GM21367 (cell line): ENCODE measurements at regions not wholly inside any gene's neighbourhood (a gene's known extent, or its start where the extent isn't known, plus 50 kb on each side); places are given as distances from the start of the nearest gene placed in this dataset.
A peak's percentile ranks its signal among the peaks of the same experiment; 100 is the strongest.

Source experiments
- ATAC-seq: cut with Tn5 transposase; IDR thresholded peaks from one replicate; pipeline ENCODE4 v1.9.1; 2021; ENCODE audit not compliant: unreplicated experiment

DNA sequence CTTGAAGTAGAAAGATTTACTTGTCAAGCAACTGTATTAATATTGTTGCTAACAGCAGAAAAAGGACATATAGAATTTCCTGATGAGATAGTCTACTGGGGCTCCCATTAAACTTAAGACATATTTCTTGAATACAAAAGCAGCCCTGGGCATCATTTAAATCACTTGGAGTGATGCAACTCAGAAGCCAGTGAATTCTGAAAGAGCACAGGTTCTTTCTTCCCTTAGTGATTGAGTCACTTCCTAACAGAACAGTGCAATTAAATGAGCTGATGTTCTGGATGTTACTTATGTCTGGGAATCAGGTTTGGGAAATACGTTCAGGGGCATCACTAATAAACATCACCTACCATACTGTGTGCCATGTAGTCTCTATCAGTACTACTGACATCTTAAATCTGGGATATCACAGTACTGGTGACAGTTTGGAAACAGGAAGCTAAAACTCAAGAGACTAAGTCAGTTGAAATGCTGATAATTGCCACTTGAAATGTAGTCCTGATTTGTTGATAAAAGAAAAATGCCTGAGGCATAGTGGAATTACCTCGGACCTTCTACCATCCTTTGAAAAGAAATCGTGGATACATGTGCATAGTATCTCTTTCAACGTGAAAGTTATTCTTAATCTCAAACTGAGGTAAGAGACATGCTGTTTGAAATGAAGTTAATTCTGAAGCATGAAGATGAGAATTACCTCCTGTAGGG lies 249.2 kb upstream of the GPRIN3 start:
- ATAC-seq: no peak

DNA sequence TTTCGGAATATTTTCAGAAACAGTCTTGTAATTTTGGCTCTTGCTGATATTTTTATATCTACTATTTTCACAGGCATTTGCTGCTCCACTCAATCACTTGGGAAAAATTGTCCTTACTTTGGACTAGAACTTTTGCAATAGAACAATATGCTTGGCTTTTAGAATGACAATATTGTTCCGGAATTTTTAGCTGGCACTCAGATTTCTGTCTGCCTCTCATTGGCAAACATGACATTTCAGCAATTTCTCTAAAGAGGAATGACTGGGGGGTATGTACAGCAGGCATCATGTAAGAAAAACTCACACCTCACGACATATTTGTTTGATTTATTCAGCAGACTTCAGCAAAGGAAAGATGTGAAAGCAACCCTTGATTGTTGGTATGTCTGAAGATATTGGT lies 243.6 kb upstream of the GPRIN3 start:
- ATAC-seq: no peak

DNA sequence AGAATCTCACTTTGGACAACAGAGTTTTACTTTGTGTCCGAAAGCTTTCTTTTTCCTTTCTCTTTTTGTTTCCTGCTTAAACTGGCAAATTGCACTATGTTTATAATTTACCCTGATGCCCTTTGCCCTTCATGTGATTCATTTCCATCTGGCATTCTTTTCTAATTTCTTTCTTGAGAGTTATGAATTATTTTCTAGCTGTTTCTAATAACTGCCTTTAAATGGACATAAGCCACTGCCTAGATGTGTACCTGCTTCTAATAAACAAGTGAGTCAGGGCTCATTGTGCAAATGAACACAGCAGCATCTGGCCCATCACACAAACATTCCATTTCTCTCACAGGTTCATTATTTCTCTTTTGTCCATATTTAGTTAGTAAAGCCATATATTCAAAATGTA lies 242.3 kb upstream of the GPRIN3 start:
- no peak for ATAC-seq

DNA sequence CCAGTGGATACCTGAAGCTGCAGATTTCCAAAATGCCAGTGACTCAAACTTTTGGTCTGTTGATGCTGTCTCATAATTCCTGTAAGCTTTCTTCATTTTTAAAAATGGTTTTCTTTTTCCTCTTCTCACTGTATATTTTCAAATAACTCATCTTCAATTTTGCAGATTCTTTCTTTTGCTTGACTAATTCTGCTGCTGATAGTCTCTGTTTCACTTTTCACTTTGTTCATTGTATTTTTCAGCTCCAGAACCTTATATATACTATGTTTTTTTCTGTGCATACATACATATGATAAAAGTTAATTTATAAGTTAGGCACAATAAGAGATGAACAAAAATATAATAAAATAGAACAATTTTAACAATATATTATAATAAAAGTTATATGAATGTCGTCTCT lies 237.7 kb upstream of the GPRIN3 start:
- no peak for ATAC-seq

DNA sequence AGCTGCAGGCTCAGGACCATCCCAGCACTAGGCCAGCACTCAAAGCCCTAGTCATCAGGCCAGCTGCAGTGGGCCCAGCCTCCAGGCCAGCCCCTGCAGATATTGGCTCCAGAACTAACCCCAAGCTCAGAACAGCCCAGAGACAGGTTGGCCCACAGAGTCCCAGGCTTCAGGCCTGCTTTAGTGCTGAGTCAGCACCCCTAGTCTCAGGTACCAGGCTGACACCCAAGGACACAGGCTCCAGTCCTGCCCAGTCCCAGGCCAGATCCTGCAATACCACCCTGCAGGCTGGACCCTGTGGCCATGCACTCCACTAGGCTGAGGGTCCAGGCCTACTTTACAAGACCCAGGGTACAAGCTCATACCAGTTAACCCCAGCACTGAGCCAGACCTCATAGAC lies 234.4 kb upstream of the GPRIN3 start:
- no peak for ATAC-seq

DNA sequence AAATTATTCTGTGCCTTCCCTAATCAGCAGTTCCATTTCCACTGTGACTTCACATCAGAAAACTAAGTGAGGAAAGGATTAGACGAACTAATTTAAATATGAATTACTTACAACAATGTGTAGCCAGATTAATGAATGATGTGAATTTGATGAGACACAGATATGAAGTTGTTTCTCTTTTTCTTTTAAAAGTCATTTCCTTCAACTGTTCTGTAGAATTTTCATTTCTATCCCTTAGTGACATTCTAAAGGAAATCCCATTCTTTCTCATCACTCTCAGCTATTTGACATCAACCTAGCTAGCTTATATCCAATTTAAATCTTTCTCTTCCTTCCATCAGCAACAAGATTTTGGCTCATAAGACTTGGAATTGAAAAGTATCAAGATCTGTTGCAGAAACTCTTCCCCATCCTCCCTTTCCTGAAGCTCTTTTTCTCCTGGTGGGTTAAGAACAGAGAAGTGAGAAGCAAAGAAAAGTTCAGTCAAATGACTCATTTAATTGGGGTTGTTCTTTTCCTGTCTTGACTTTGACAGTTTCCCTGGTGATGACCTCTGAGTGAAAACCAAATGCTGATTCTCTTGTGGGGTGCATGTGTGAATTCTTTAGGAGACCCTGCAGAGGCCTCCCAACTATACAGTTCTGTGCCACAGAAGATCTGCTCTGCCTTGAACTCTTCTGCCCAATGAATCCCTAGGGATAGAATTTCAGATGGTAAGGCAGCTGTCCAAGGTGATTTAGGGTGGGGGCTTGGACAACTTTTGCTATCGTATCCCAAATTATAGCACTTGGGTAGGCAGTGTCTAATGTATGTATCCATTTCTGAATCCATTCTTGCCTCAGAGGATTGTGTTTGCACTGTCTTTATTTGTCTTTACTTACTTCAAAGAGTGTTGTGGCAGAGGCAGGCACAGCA lies 232.5 kb upstream of the GPRIN3 start:
- ATAC-seq: no peak

DNA sequence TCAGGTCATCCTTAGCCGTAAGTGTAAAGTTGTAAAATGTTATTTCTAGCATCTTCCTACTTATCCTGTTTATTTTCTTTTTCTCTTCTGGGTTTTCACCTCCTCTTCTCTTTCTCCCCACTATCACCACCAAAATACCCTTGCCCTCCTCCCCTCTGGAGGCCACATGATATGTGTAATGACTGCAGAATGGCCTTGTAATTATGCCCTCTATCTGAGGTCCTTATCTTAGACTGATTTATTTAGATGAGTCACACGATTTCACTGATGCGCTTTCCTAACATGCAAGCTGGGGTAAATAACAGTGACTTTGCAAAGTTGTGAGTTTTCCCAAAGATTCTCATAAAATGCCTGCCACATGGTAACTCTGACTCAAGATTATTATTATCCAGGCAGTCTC lies 231.8 kb upstream of the GPRIN3 start:
- ATAC-seq: no peak

DNA sequence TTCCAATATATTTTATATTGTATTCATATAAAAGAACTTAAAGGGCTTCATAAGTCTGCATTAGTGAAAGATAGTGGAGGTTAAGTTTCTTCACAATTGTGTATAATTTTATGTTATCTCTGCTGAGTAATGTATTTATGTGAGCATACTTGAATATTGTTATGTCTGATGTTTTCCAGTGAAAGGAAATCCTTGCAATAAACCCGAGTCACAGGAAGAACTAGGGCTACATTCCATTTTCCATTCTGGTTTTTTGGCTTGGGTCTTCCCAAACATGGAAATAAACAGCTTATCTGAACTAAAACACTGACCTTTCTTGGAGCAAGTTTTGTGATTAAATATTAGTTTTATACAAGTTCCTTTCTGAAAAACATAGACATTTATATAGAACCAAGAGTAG lies 231.3 kb upstream of the GPRIN3 start:
- ATAC-seq: no peak

DNA sequence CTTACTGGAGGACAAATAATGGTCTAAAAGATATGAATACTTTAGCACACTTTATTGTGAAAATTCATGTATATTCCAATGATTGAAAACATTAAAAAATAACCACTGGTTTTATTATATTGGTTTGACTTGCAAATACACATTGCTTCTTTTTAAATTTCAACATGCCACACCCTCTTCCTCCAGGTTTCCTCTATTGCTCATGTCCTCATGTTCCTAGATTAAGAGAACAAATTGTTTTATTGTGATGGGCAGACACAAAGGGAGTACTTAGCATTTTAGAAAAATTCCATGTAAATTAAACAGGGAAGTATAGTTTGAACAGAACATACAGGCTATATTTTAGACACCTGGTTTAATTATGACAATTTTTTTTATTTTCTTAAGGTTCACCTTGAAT lies 230.6 kb upstream of the GPRIN3 start:
- ATAC-seq: no peak

DNA sequence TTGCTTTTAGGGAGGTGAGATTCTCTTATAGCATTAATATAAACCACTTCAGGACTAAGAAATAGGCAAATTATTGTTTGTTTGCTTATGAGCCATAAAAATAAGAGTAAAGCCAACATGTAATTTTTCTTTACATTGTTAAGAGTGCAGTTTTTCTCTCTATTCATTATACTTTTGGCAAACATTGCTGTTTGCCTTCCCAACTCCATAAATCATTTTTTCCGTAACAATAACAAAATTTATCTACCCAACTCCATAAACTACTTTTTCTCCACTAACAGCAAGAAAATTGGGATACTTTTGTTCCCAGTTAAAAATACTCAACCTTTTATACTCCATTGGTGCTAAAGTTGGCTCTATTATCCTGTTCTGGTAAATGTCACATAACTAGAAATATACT lies 229.7 kb upstream of the GPRIN3 start:
- ATAC-seq: no peak

DNA sequence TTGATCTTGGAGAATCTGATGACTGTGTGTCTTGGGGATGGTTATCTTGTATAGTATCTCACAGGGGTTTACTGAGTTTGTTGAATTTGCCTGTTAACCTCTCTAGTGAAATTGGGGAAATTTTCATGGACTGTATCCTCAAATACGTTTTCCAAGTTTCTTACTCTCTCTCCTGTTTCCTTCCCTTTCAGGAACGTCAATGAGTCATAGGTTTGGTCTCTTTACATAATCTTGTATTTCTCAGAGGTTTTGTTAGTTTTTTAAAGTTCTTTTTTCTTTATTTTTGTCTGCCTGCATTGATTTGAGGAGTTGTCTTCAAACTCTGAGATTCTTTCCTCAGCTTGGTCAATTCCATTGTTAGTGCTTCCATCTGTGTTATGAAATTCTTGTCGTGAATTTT lies 227.7 kb upstream of the GPRIN3 start:
- no peak for ATAC-seq

DNA sequence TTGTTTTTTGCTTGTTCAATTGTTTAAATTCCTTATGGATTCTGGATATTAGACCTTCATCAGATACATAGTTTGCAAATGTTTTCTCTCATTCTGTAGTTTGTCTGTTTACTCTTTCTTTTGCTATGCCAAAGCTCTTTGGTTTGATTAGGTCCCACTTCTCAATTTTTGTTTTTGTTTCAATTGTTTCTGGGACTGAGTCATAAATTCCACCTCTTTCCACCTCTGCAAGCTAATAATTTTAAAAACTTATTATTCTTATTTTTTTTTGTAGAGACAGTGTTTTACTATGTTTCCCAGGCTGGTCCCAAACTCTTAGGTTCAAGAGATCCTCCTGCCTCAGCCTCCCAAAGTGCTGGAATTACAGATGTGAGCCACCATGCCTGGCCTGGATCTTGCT lies 226.8 kb upstream of the GPRIN3 start:
- no peak for ATAC-seq

DNA sequence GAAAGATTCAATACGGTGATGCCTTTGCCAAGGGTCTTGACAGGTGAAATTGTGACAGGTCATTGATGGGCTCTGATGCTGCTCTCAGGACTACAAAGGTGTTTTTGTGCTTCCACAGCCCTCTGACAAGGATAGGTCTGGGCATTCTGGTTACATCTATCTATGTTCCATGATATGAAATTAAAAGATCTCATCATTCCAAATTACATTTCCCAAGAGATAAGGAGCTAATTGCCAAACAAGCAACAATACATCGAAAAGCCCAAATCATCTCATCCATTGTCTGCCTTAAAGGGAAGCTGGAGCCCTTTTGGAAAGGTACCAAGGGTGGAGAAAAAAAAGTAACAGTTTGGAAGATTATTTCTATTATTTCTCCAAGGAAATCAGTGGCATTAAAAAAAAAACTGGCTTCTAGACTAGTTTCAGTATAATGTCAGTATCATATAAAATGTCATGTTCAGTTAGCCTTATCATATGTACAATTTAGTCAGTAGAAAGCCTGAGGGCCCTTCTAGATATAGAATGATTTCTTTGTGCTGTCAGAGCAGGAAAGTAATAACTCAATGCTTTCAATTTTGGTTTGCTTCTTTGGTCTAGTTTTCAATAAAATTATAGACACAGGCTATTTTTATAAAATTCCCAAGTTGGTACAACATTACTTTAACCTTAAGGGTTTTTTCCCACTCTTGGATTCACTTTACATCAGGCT lies 224.5 kb upstream of the GPRIN3 start:
- ATAC-seq: no peak

DNA sequence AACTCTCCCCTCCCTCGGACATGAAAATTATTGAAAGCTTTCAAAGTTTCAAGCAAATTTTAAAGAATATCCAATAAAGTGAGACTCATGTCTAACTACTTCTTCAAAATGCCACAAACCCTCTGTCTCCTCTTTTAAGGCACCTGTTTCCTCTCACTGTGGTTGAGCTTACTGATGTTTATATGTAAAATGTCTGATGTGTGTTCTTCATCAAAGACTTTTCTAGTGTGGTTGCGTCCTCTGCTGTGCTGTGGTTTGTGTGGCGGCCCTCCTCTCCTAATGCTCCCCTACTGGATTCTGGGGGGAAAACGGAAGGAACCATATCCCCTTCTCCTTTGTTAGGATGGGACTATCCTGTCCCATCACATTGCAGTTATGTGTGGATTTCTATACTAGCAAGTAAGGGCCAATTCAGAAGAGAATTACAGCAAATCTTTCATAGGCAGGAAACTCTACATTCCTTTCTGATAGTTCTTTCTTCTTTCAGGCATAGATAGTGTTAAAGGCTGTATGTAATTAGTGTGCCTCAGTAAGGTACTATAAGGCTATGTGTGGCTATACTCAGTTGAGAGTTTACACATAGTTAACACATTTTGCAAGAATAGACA lies 221.0 kb upstream of the GPRIN3 start:
- no peak for ATAC-seq

DNA sequence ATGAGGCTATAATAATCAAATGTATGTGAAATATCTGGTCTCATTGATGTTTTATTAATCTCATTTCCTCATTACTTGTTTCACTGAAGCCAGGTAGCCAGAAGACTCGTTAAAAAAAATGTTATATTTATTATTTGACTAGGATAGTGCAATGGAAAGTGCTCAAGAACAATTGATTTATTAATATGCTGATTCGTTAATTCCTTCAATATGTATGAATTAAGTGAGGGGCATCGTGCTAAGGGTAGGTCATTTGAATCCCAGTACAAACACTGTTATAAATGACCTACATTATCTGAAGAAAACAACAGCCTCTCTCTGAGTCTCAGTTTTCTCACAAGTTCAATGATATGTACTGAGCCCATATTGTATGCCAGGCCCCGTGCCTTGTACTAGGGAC lies 214.2 kb upstream of the GPRIN3 start:
- no peak for ATAC-seq

DNA sequence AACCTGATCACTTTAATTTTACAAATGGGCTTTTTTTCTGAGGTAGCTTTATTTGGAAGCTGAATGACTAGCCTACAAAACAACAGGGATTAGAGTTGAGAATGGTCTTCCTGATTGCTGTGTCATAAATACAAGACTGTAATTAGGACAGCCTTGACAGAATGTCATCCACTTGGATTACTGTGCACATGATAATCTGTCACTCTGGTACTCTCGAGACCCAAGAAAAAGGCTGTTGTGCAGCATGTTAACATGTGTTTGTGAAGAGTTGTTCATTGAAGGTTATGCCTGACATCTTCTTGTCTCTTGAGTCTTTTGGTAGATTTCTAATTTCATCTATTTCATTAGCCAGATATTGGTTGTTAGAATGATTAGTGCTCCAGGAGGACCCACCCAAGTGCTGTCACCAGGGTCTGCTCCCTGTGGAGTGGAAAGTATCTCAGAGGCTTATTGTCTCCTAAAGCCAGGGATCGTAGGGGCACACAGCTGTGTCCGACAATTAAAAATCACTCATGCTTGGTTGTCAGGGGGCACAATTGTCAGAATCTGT lies 212.2 kb upstream of the GPRIN3 start:
- no peak for ATAC-seq

DNA sequence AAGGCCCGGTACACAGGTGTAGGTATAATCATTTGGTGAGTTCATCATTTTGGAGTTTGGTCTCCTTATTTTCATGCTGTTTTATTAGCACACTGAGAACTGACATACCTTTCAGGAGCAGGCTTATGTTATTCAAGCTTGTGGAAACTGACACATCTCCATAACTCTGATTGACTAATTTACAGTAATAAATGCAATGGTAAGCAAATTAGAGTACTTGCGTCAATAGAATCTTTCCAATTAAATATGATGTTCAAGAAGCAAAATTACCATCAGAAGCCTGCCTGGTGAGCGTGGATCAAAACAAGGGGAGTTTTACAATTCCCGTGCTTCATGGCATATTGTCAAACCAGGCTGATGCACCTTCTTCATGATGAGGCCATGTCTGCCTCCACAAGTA lies 210.7 kb upstream of the GPRIN3 start:
- ATAC-seq: no peak

DNA sequence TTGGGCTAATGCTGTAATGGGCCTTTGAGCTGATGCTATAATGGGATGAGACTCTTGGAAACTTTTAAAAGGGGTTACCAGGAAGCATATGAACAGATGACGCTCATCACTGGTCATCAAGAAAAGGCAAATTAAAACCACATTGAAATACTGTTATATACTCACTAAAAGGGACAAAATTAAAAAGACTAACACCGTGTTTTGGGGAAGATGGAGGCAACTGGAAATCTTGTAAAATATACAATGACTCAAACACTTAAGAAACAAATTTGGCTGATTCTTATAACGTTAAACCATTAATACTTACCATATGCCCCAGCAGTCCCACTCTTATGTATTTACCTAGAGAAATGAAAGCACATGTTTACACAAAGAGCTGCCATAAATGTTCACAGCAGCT lies 207.2 kb upstream of the GPRIN3 start:
- ATAC-seq: no peak

DNA sequence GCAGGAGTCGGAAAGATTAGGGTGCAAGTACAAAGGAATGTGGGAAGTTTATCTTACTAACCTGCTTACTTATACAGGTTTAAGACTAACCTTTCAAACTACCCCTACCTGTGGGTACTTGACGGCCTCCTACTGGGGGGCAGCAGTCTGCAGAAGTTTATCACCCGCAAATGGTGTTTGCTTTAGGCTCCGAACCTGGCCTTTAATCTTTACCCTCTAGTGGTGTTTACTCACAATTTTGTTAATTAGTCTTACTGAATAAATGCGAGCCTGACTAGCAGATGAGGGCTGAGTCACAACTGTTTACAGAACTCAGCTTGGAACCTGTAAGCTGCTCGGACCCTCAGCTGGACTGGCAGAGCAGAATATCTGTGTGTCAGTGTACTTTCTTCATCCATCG lies 204.2 kb upstream of the GPRIN3 start:
- no peak for ATAC-seq

DNA sequence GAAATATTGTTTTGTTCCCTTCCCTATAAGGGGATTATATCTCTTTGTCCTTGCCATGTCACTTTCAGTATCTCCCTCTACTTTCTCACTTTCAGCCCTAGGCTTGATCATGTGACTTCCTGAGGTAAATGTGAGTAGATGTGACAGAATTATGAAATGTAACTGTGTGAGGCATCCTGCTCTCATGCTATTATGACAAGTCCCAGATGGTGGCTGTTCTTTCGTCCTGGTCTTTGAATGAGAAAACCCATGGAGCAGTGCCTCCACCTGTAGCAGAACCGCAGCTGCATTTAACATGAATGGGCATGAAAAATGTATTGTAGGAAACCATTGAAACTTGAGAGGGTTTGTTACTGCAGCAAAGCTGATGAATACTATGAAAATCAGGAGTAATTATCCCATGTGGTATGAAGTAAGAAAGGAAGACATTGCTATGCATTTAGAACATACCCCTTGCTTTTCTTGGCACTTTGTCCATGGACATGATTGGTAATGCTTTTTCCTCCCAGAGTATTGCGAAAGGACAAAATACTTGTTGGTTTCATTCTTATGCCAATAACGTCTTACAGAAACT lies 202.2 kb upstream of the GPRIN3 start:
- ATAC-seq: peak; percentile 100
